ENCODE measurements at regions not wholly inside any gene's neighbourhood (a gene's known extent, or its start where the extent isn't known, plus 50 kb on each side); places are given as distances from the start of the nearest gene placed in this dataset.
A peak's percentile ranks its signal among the peaks of the same experiment; 100 is the strongest.

- TF ChIP-seq PHF21A (IDR thresholded peaks at IDR 0.05; ENCODE audit: borderline replicate concordance, low read depth) = no peak
- no peak for TF ChIP-seq ZNF589 (CRISPR knock-in tag; IDR thresholded peaks at IDR 0.05; ENCODE audit: low read depth)
- TF ChIP-seq GATAD2A (IDR thresholded peaks at IDR 0.05) = no peak
- no peak for TF ChIP-seq STAG1 (CRISPR knock-in tag; IDR thresholded peaks at IDR 0.05; ENCODE audit: borderline replicate concordance)
- no peak for TF ChIP-seq SMAD3 (CRISPR knock-in tag; conservative IDR thresholded peaks at IDR 0.05)
Measured at GRCh38 chr19:34851277-34851804, 75.4 kb upstream of the ZNF30 start (continued).

GRCh38 chr19:34847393-34847792 is 74.4 kb upstream of the ZNF599 start:
- no peak for FAIRE-seq
- BruUV-seq (replicated peaks) = no TSS peak
- H3K27me3 ChIP-seq (ENCODE audit: control insufficient read depth in 2 of 2, insufficient read depth in 2 of 2, low read length in 2 of 2) = no peaks in the 10 kb centered on the region; a peak in 1 of 5 replicates
- no peaks in the 10 kb centered on the region for H4K20me1 ChIP-seq (replicated peaks; ENCODE audit: control insufficient read depth, insufficient read depth, low read length)
- no peaks in the 10 kb centered on the region for H3K79me2 ChIP-seq (ENCODE audit: control insufficient read depth, insufficient read depth, low read length)
- no peak overlapping the region for H3K27ac ChIP-seq (ENCODE audit: extremely low read depth, low read depth, low read length)
- no peak overlapping the region for H3K9ac ChIP-seq (ENCODE audit: insufficient read depth in 1 of 2, low read depth in 2 of 2, low read length in 2 of 2)
- H3K4me3 ChIP-seq = no peak overlapping the region
- peak; percentile 81; the same call in 1 of the 2 replicates for TF ChIP-seq SPI1 (IDR thresholded peaks at IDR 0.05; ENCODE audit: borderline replicate concordance, low read depth, low read length)
- no peak for TF ChIP-seq JUN (IDR thresholded peaks at IDR 0.05; ENCODE audit: borderline replicate concordance, low read depth, low read length)
- no peak for TF ChIP-seq JUN (CRISPR knock-in tag; IDR thresholded peaks at IDR 0.05; ENCODE audit: borderline replicate concordance)
- H3K36me3 ChIP-seq (ENCODE audit: control insufficient read depth, insufficient read depth, low read length) = no peaks in the 10 kb centered on the region
- CTCF ChIA-PET (ENCODE audit: low intra/inter-chr PET ratio) = no interaction called here
- no peaks in the 10 kb centered on the region for H3K4me1 ChIP-seq (replicated peaks in 1 of 2; ENCODE audit: control insufficient read depth in 2 of 2, insufficient read depth in 2 of 2, low read length in 2 of 2)
- H3K4me2 ChIP-seq (ENCODE audit: insufficient read depth, low read length) = no peak overlapping the region
- DNase-seq (ENCODE audit: extremely low read depth in 1 of 4, low spot score in 3 of 4) = no peak
- H2AFZ ChIP-seq (ENCODE audit: low read depth, low read length) = no peak overlapping the region
- in situ Hi-C loops (cut with MboI) = no loop called here
- no peaks in the 10 kb centered on the region for H3K9me3 ChIP-seq (replicated peaks; ENCODE audit: control insufficient read depth, insufficient read depth, low read depth, low read length)
- intact Hi-C loops (cut with micrococcal nuclease) = no loop called here
- no peaks in the 10 kb centered on the region for H3K9me1 ChIP-seq (ENCODE audit: control insufficient read depth, insufficient read depth, low read length)
- ATAC-seq = no peak
- WGBS (ENCODE audit: insufficient coverage, low coverage, missing lambda C conversion rate) = 14% methylated on average over 6 of the region's 6 CpGs
- POLR2A ChIA-PET = interaction anchor here (0.6 to 1.1 kb wide), 3 partner anchors 10 to 99 kb away, joined by 3 to 4 read pairs (median 4); no protein-coding TSS in a partner anchor
